HK-2 (cell line): ENCODE measurements at regions not wholly inside any gene's neighbourhood (a gene's known extent, or its start where the extent isn't known, plus 50 kb on each side); places are given as distances from the start of the nearest gene placed in this dataset.
"Not testable (repeated sequence)": the region's sequence is repeated elsewhere in the genome, so short reads cannot be mapped to it uniquely, and the experiment has no call there.

Experiments used
- DNase-seq: peaks from one replicate; pipeline ENCODE4 v3.0.0-alpha.2; 2018; ENCODE audit not compliant: unreplicated experiment

- no peak for DNase-seq
Measured at GRCh38 chr10:31123946-31124345, 92.3 kb upstream of the ZNF438 start.

DNA sequence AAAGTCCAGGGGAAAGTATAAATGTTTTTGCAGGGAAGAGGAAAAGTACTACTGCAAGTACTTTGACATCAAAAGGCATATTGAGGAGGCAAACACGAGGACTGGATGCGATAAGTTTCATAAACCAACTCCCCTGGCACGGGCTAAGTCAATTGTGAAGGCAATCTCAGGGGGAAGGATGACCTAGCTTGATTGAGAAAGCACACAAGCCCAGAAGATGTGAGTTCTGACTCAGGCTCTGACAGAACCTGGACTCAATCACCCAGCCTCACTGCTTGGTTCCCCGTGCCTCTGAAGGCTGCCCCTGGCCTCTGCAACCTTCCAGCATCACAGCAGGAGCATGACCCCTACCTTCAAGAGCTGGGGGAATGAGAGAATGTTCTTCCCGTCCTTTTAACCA, 93.2 kb upstream of the ZNF438 start:
- DNase-seq, result no peak

DNA sequence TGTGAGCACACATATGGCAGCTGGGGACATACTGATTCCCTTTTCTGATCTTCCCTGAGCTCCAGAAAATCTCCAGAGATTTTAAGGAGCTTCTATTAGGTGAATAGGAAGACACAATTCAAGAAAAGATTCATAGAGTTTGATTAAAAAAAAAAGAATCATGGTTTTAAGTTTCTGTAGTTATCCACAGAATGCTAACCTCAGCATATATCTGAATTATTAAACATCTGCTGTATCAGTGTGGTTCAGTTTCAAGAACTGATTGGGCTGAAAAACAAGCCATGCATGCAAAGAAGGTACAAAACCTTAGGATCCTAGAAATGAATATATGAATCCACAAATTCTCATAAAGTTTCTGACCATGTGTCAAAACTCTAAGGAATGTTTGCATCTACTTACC, 94.1 kb upstream of the ZNF438 start:
- no peak for DNase-seq

DNA sequence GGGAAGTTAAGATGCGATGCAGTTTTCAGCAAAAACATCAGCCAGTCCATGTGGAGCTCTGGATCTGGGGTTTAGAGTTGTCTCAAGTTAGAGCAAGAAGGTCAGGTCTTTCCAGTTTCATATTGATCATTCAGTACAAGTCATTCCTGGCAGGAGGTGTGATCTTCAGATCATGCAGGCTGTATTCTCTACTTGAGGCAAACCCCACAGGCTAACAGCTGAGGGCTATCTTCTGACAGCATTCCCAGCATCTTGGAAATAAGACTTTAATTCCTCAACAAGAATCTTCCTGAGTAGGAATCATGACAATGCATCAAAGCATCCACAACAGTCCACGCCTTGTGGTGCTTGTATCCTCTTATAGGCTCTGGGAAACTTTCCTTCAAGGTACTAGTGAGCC, 94.9 kb upstream of the ZNF438 start:
- no peak for DNase-seq

GRCh38 chr10:31128536-31128935, 96.9 kb upstream of the ZNF438 start:
- DNase-seq, result no peak

DNA sequence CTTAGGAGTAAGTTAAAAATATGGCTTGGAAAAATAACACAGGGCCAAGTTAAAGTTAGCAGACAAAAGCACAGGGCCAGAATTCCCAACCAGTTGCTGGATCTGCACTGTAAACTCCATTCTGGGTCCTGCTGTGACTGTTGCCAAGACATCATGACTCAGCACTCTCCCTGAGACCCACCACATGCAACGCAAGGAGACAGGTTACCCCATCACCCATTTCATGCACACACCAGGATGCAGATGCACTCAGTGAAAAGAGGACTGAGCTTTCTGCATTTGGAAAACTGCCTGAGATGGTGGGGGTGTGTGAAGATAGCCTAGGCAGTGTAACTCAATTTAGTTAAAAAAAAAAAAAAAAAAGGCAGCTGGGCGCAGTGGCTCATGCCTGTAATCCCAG, 97.6 kb upstream of the ZNF438 start:
- no peak for DNase-seq

GRCh38 chr10:31129880-31130405, 98.3 kb upstream of the ZNF438 start:
- no peak for DNase-seq

DNA sequence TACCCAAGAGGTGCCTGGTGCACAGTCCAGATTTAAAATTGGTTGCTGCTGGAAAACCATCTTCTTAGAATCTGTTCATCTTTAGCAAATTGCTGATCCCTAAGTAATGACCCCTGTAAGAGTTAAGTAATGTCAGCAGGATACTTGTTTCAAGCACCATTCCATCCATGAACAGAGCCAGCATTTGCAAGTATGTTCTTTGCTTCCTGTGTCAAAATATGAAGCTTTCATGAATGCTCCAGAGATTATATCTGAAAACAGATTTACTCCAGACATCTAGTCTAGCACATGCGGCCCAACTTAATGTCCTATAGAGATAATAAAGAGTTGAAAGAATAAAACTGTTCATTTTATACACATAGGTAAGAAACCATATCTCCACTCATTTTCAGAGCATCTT, 98.7 kb upstream of the ZNF438 start:
- no peak for DNase-seq

DNA sequence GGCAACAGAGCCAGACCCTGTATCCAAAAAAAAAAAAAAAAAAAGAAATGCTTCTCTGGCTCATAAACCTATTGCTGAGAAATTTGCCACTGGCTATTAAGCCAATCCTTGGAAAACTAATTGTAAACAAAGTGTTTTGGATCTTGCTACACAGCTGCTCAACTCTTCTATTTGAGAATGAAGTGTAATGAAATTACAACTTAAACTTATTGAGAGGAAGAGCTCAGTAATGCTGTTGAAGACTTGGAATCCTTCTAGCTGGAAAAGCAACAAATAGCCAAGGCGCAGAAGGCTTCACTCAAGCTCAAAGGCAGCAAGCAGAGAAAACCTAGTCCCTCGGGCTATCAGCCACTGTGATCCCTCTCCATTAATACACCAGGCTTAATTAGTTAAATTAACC, 99.6 kb upstream of the ZNF438 start:
- no peak for DNase-seq

DNA sequence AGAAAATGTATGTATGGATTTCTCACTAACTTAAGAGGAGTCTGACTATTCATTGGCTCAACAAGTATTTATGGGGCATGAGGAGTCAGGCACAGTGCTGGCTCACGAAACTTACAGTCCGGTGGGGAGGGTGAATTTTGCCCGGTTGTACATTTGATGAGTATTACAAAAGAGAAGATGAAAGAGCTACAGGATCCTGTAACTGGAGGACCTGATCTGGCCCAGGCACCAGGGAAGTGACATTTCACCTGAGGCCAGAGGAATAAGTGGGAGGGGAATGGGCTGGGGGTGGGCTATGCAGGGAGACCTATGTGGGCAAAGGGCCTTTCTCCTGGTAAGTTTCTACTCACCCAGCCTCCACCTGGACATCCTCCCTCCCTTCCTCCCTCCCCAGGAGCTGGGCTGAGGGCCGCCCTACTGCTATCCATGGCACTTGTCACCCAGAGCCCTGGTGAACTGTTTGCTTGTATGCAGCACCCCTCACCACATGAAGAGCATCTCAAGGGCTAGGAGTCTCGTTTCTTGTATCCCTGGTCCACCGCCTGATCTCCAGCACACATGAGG, 101.1 kb upstream of the ZNF438 start:
- no peak for DNase-seq

- no peak for DNase-seq
Measured at GRCh38 chr10:31133251-31133791, 101.7 kb upstream of the ZNF438 start.

DNA sequence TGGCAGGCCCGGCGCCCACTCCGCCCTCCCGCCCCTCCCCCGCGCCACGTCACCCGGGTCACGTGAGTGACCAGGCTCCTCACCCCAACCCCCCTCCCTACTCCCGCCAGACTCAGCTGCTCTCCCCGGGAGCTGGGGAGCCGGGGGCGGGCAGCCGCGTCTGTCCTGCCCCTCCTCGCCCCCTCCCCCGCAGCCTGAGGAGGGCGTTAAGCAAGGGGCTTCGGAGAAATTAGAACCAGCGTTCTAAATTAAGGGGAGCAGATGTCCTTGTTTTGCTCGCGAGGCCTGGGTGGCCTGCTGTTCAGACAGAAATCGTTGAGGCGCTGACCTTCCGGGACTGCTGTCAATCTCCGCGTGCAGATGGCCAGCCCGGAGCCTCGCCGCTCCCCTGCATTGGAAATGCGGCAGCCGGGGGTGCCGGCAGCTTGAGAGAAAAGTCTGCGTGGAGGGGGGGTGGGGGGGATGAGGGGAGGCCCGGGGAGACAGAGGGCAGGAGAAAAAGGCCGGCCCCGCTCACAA, 102.2 kb upstream of the ZNF438 start:
- DNase-seq, result peak; percentile 66

GRCh38 chr10:31134311-31134952, 102.8 kb upstream of the ZNF438 start:
- peak; percentile 33 for DNase-seq

- DNase-seq, result no peak
Measured at GRCh38 chr10:31135171-31135570, 103.5 kb upstream of the ZNF438 start.

GRCh38 chr10:31135791-31136190, 104.1 kb upstream of the ZNF438 start:
- DNase-seq, result not testable (repeated sequence)

DNA sequence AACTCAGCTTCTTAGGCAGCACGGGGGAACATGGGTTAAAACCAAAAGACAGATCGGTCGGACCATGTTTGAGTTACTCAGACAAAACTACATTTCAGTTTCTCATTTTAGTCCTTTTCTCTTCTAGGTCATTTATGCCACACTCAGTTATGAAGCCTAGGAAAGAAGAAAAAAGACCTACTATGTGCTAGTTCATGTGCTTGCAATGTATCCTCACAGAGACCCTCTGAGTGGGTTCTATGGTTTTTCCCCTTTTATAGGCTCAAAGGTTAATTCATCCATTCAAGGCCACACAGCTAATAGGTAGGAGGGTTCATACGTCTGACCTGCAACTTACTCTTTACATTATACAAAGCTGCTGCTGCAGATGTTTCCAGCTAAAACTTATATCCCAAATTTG, 104.7 kb upstream of the ZNF438 start:
- DNase-seq, result no peak

GRCh38 chr10:31136930-31137885, 105.5 kb upstream of the ZNF438 start:
- DNase-seq, result no peak

- DNase-seq, result no peak
Measured at GRCh38 chr10:31138026-31138553, 106.4 kb upstream of the ZNF438 start.

- no peak for DNase-seq
Measured at GRCh38 chr10:31139497-31139896, 107.8 kb upstream of the ZNF438 start.

GRCh38 chr10:31140716-31141115, 109.1 kb upstream of the ZNF438 start:
- DNase-seq, result no peak

DNA sequence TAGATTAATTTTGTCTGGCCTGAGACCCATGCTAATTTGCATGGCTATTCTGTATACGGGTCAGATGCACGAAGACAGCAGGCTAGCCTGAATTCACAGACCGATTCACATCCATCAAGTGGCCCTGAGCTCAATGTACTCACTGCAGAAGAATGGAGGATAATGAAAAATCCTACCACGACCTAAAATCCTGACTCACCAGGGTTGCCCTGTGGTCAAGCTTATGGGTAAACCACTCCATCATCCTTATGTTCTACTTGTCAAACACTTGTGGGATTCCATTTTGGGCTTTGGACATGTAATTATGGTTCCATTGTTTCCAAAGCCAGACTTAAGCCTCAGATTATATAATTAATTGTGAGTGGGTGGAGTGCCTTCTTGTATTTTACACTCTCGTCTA, 110.4 kb upstream of the ZNF438 start:
- peak; percentile 20 for DNase-seq
